ENCODE measurements at regions not wholly inside any gene's neighbourhood (a gene's known extent, or its start where the extent isn't known, plus 50 kb on each side); places are given as distances from the start of the nearest gene placed in this dataset.
A peak's percentile ranks its signal among the peaks of the same experiment; 100 is the strongest.
"Not testable (repeated sequence)": the region's sequence is repeated elsewhere in the genome, so short reads cannot be mapped to it uniquely, and the experiment has no call there.

GRCh38 chr7:96770758-96771157 lies 61.1 kb upstream of the SEM1 start:
- Histone ChIP-seq H3K9me3 (ENCODE audit: control insufficient read depth, insufficient read depth, low read length) (no peaks in the 10 kb centered on the region), H3K36me3 (ENCODE audit: control insufficient read depth, insufficient read depth, low read length) (no peaks in the 10 kb centered on the region), H3K9ac (ENCODE audit: low read depth, low read length) (no peak overlapping the region), H3K4me3 (ENCODE audit: low read depth, low read length) (no peak overlapping the region), H3K27me3 (ENCODE audit: control insufficient read depth, insufficient read depth, low read length) (no peaks in the 10 kb centered on the region), H3K27ac (ENCODE audit: low read depth, low read length) (no peak overlapping the region), H3K4me1 (ENCODE audit: control insufficient read depth, insufficient read depth, low read length) (no peaks in the 10 kb centered on the region)

- Histone ChIP-seq H3K4me3 (ENCODE audit: low read depth, low read length) (no peak overlapping the region), H3K27ac (ENCODE audit: low read depth, low read length) (no peak overlapping the region), H3K9me3 (ENCODE audit: control insufficient read depth, insufficient read depth, low read length) (no peaks in the 10 kb centered on the region), H3K36me3 (ENCODE audit: control insufficient read depth, insufficient read depth, low read length) (no peaks in the 10 kb centered on the region), H3K4me1 (ENCODE audit: control insufficient read depth, insufficient read depth, low read length) (no peaks in the 10 kb centered on the region), H3K27me3 (ENCODE audit: control insufficient read depth, insufficient read depth, low read length) (no peaks in the 10 kb centered on the region), H3K9ac (ENCODE audit: low read depth, low read length) (no peak overlapping the region)
These were observed 62.6 kb upstream of the SEM1 start for GRCh38 chr7:96772139-96772694.

- no peak overlapping the region for H3K4me3 ChIP-seq (ENCODE audit: low read depth, low read length)
- no peaks in the 10 kb centered on the region for H3K36me3 ChIP-seq (ENCODE audit: control insufficient read depth, insufficient read depth, low read length)
- 0 out of 2 replicates have a peak, but pooled peaks cover 2% of the 10 kb centered on the region for H3K4me1 ChIP-seq (ENCODE audit: control insufficient read depth, insufficient read depth, low read length)
- H3K27ac ChIP-seq (ENCODE audit: low read depth, low read length): no peak overlapping the region
- H3K9ac ChIP-seq (ENCODE audit: low read depth, low read length): no peak overlapping the region
- H3K9me3 ChIP-seq (ENCODE audit: control insufficient read depth, insufficient read depth, low read length): no peaks in the 10 kb centered on the region
- H3K27me3 ChIP-seq (ENCODE audit: control insufficient read depth, insufficient read depth, low read length): no peaks in the 10 kb centered on the region
These were observed 63.8 kb upstream of the SEM1 start for GRCh38 chr7:96773483-96773882.

GRCh38 chr7:96774358-96774757 lies 64.7 kb upstream of the SEM1 start:
- Histone ChIP-seq H3K4me3 (ENCODE audit: low read depth, low read length) (no peak overlapping the region), H3K9me3 (ENCODE audit: control insufficient read depth, insufficient read depth, low read length) (no peaks in the 10 kb centered on the region), H3K4me1 (ENCODE audit: control insufficient read depth, insufficient read depth, low read length) (0 out of 2 replicates have a peak, but pooled peaks cover 2% of the 10 kb centered on the region), H3K27ac (ENCODE audit: low read depth, low read length) (no peak overlapping the region), H3K9ac (ENCODE audit: low read depth, low read length) (no peak overlapping the region), H3K36me3 (ENCODE audit: control insufficient read depth, insufficient read depth, low read length) (no peaks in the 10 kb centered on the region), H3K27me3 (ENCODE audit: control insufficient read depth, insufficient read depth, low read length) (no peaks in the 10 kb centered on the region)

GRCh38 chr7:96775046-96775445 lies 65.4 kb upstream of the SEM1 start:
- Histone ChIP-seq H3K9me3 (ENCODE audit: control insufficient read depth, insufficient read depth, low read length) (no peaks in the 10 kb centered on the region), H3K4me1 (ENCODE audit: control insufficient read depth, insufficient read depth, low read length) (0 out of 2 replicates have a peak, but pooled peaks cover 2% of the 10 kb centered on the region), H3K36me3 (ENCODE audit: control insufficient read depth, insufficient read depth, low read length) (no peaks in the 10 kb centered on the region), H3K4me3 (ENCODE audit: low read depth, low read length) (no peak overlapping the region), H3K27me3 (ENCODE audit: control insufficient read depth, insufficient read depth, low read length) (no peaks in the 10 kb centered on the region), H3K9ac (ENCODE audit: low read depth, low read length) (no peak overlapping the region), H3K27ac (ENCODE audit: low read depth, low read length) (no peak overlapping the region)

- Histone ChIP-seq H3K27me3 (ENCODE audit: control insufficient read depth, insufficient read depth, low read length) (no peaks in the 10 kb centered on the region), H3K4me1 (ENCODE audit: control insufficient read depth, insufficient read depth, low read length) (0 out of 2 replicates have a peak, but pooled peaks cover 2% of the 10 kb centered on the region), H3K27ac (ENCODE audit: low read depth, low read length) (no peak overlapping the region), H3K9me3 (ENCODE audit: control insufficient read depth, insufficient read depth, low read length) (no peaks in the 10 kb centered on the region), H3K4me3 (ENCODE audit: low read depth, low read length) (no peak overlapping the region), H3K36me3 (ENCODE audit: control insufficient read depth, insufficient read depth, low read length) (no peaks in the 10 kb centered on the region), H3K9ac (ENCODE audit: low read depth, low read length) (no peak overlapping the region)
These were observed 68.6 kb upstream of the SEM1 start for GRCh38 chr7:96778263-96778662.

- Histone ChIP-seq H3K9me3 (ENCODE audit: control insufficient read depth, insufficient read depth, low read length) (no peaks in the 10 kb centered on the region), H3K9ac (ENCODE audit: low read depth, low read length) (no peak overlapping the region), H3K27me3 (ENCODE audit: control insufficient read depth, insufficient read depth, low read length) (no peaks in the 10 kb centered on the region), H3K36me3 (ENCODE audit: control insufficient read depth, insufficient read depth, low read length) (no peaks in the 10 kb centered on the region), H3K4me1 (ENCODE audit: control insufficient read depth, insufficient read depth, low read length) (peaks cover 26% of the 10 kb centered on the region), H3K27ac (ENCODE audit: low read depth, low read length) (no peak overlapping the region), H3K4me3 (ENCODE audit: low read depth, low read length) (no peak overlapping the region)
These were observed 72.3 kb upstream of the SEM1 start for GRCh38 chr7:96781919-96782318.

- peaks cover 34% of the 10 kb centered on the region for H3K4me1 ChIP-seq (ENCODE audit: control insufficient read depth, insufficient read depth, low read length)
- H3K36me3 ChIP-seq (ENCODE audit: control insufficient read depth, insufficient read depth, low read length); H3K27me3 ChIP-seq (ENCODE audit: control insufficient read depth, insufficient read depth, low read length); H3K9me3 ChIP-seq (ENCODE audit: control insufficient read depth, insufficient read depth, low read length); H3K9ac ChIP-seq (ENCODE audit: low read depth, low read length); H3K27ac ChIP-seq (ENCODE audit: low read depth, low read length); H3K4me3 ChIP-seq (ENCODE audit: low read depth, low read length): not testable (repeated sequence)
These were observed 73.1 kb upstream of the SEM1 start for GRCh38 chr7:96782686-96783298.

- H3K4me3 ChIP-seq (ENCODE audit: low read depth, low read length): no peak overlapping the region
- H3K9me3 ChIP-seq (ENCODE audit: control insufficient read depth, insufficient read depth, low read length): no peaks in the 10 kb centered on the region
- no peaks in the 10 kb centered on the region for H3K36me3 ChIP-seq (ENCODE audit: control insufficient read depth, insufficient read depth, low read length)
- H3K27ac ChIP-seq (ENCODE audit: low read depth, low read length): no peak overlapping the region
- no peaks in the 10 kb centered on the region for H3K27me3 ChIP-seq (ENCODE audit: control insufficient read depth, insufficient read depth, low read length)
- no peak overlapping the region for H3K9ac ChIP-seq (ENCODE audit: low read depth, low read length)
- peaks cover 40% of the 10 kb centered on the region for H3K4me1 ChIP-seq (ENCODE audit: control insufficient read depth, insufficient read depth, low read length)
These were observed 75.0 kb upstream of the SEM1 start for GRCh38 chr7:96784597-96784996.

GRCh38 chr7:96786261-96786997 lies 76.8 kb upstream of the SEM1 start:
- H3K36me3 ChIP-seq (ENCODE audit: control insufficient read depth, insufficient read depth, low read length): no peaks in the 10 kb centered on the region
- H3K27ac ChIP-seq (ENCODE audit: low read depth, low read length): peak overlapping the region; percentile 70
- H3K4me1 ChIP-seq (ENCODE audit: control insufficient read depth, insufficient read depth, low read length): peaks cover 40% of the 10 kb centered on the region
- H3K4me3 ChIP-seq (ENCODE audit: low read depth, low read length): peak overlapping the region; percentile 30; the same call in 1 of the 2 replicates
- no peaks in the 10 kb centered on the region for H3K9me3 ChIP-seq (ENCODE audit: control insufficient read depth, insufficient read depth, low read length)
- no peaks in the 10 kb centered on the region for H3K27me3 ChIP-seq (ENCODE audit: control insufficient read depth, insufficient read depth, low read length)
- H3K9ac ChIP-seq (ENCODE audit: low read depth, low read length): no peak overlapping the region

GRCh38 chr7:96786998-96787395 lies 77.4 kb upstream of the SEM1 start:
- Histone ChIP-seq H3K4me3 (ENCODE audit: low read depth, low read length) (peak overlapping the region; percentile 30; the same call in 1 of the 2 replicates), H3K4me1 (ENCODE audit: control insufficient read depth, insufficient read depth, low read length) (peaks cover 40% of the 10 kb centered on the region), H3K27ac (ENCODE audit: low read depth, low read length) (peak overlapping the region; percentile 70), H3K27me3 (ENCODE audit: control insufficient read depth, insufficient read depth, low read length) (no peaks in the 10 kb centered on the region), H3K36me3 (ENCODE audit: control insufficient read depth, insufficient read depth, low read length) (no peaks in the 10 kb centered on the region), H3K9me3 (ENCODE audit: control insufficient read depth, insufficient read depth, low read length) (no peaks in the 10 kb centered on the region), H3K9ac (ENCODE audit: low read depth, low read length) (no peak overlapping the region)

All from HUES48 (cell line).